HG03060 (cell line): ENCODE measurements at regions not wholly inside any gene's neighbourhood (a gene's known extent, or its start where the extent isn't known, plus 50 kb on each side); places are given as distances from the start of the nearest gene placed in this dataset.
"Not testable (repeated sequence)": the region's sequence is repeated elsewhere in the genome, so short reads cannot be mapped to it uniquely, and the experiment has no call there.

Experiments
- ATAC-seq: cut with Tn5 transposase; IDR thresholded peaks from one replicate; pipeline ENCODE4 v1.9.1; 2021; ENCODE audit warnings: low read depth, moderate number of reproducible peaks; ENCODE audit not compliant: unreplicated experiment

DNA sequence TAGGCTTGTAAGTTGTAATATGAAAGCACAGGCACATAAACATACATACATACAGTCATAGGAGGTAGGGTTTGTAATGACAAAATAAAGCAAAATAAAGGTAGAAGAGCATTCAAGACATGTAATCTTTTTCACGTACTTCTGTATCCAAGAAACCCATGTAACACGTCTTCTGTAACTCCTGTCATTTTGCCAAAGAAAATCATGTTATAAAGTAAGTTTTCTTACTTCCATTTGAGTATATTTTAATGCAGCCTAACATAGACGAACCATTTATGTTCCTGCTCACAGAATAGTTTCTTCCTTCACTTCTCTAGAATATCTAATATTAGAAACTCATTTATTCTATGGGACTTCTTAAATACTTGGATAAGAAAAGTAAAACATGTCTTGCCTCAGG is 1884.0 kb upstream of the CELF4 start:
- no peak for ATAC-seq

DNA sequence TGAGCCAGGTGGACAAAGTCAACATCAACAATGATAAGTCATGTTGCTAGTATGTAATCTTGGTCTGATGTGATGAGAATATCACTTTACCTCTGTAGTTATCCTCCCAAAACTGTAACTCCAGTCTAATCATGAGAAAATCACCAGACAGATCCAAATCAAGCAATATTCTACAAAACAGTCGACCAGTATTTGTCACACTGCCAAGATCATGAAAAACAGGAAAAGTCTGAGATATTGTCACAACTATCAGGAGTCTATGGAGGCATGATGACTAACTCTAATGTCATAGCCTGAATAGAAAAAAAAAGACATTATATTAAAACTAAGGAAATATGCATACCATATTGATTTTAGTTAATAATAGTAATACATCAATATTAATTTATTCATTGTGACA is 1883.3 kb upstream of the CELF4 start:
- no peak for ATAC-seq

DNA sequence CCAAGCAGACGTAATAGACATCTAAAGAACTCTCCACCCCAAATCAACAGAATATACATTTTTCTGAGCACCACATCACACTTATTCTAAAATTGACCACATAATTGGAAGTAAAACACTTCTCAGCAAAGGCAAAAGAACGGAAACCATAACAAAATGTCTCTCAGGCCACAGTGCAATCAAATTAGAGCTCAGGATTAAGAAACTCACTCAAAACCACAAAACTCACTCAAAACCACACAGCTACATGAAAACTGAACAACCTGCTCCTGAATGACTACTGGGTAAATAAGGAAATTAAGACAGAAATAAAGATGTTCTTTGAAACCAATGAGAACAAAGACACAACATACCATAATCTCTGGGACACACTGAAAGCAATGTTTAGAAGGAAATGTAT is 1879.4 kb upstream of the CELF4 start:
- ATAC-seq, result not testable (repeated sequence)

DNA sequence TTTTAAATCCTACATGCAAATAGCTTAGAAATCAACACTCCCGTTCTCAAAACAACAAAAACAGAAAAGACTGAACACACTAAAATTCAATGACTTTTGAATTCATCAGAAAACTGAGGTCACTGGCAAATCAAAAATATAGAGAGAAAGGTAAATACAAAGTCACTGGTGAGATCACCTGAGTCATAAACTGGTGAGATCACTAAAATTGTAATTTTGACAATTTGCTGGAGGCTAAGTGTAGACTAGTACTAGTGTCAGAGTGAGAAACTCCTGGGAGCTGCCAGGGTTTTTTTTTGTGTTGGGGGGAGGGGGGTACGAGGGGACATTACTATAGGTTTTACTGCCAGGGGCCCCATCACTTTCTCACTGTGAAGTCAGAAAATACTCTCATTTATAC is 1876.0 kb upstream of the CELF4 start:
- no peak for ATAC-seq

DNA sequence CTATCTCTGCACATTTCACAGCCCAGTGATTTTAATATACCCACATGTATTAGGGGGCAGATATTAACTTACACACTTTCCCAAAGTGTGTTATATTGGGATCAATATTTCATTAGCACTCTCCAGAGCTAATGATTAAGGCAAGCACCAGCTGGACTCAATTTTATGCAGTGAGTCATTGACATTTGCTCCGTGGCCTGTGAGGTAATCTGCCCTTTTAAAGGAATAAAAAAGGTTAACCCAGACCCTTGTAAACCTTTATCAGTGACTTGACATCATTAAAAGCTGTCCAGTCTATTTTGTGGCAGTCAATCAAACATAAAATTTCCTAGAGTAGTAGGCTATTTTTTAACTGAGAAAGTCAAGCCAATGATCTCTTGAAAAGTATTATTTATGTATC is 1870.4 kb upstream of the CELF4 start:
- no peak for ATAC-seq

DNA sequence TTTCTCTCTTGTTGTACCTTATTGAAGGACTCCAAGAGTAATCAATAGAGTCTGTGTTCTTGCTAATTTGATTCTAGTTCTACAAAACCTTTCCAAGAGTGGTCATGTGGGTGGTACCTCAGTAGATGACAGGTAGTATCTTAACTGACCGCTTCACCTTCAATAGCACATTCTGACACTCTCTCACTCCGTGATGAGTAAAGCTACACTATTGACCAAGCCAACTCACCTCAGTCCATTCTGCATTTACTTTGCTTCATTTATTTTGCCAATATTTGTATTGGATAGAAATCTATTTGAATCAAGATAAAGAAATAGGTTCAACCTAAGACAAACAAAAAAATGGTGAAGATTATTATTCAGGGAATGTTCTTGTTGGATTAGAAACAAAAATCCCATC is 1869.6 kb upstream of the CELF4 start:
- ATAC-seq, result no peak

DNA sequence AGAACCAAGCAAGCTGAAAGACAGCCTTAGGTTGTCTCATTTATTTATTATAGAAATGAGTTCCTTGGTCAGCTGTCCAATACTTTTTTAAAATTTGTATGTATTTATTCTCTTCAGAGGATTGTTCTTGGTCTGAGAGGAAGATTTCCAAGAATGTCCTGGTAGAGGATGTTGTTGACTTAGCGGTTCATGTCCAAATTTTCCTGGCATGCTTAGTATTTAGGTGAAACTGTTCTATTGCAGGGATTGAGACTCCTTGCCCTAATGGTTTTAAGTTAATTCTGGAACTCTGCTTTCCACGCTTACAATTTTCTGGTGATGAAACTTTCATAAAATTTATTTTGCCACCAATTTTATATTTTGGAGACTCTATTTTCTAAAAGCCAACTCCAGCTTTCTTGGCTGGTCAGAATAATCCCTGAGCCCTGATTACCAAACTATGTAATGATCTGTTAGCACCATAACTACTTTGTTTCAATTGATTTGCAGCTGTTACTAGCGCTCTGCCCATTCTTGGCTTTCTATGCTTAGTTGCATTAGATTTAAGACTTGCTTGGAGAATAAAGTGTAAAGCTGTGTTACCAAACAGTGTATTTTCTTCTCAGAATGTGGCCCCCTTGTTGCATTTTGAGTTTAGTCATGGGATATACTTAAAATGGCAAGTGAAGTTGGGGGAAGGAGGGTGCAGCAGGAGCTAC is 1868.8 kb upstream of the CELF4 start:
- ATAC-seq, result no peak

DNA sequence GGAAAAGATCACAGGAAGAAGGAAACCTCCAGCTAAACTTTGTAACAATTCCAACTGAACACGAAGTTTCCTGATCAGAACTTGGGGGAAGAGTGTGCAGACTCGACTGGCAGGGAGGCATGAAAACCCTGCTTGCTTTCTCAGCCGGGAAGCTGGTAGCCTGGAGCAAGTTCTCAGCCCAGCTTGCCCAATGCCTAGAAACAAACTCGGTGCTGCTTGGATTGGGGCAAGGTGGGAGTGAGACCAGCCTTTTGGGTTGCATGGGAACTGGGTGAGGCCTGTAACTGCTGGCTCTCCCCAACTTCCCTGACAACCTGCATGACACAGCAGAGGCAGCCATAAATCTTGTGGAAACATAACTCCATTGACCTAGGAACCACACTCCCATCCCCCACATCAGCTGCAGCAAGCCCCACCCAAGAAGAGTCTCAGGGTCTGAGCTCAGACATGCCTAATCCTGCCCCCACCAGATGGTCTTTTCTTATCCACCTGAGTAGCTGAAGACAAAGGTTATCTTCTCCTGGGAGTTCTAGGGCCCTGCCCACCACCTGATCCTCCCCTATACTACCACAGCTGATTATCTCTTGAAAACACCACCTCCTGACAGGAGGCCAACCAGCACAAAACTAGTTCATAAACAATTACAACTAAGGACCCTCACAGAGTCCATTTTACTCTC is 1859.7 kb upstream of the CELF4 start:
- no peak for ATAC-seq

DNA sequence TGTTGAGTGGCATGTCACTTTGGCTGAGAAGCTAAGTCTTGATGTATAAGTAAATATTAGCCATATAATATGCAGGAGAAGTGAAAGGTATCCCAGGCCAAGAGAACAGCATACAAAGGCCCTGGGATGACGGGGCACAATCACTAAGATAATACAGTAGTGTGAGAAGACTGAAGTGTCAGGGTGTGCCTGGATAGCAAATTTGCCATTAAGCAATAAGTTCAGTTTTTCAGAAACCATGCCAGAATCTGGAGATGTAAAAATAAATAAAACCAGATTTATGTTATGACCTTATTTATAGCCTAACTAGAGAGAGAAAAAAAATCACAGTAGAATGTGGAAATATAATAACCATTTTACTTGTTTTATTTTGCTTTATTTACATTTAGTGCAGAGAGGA is 1858.7 kb upstream of the CELF4 start:
- no peak for ATAC-seq

DNA sequence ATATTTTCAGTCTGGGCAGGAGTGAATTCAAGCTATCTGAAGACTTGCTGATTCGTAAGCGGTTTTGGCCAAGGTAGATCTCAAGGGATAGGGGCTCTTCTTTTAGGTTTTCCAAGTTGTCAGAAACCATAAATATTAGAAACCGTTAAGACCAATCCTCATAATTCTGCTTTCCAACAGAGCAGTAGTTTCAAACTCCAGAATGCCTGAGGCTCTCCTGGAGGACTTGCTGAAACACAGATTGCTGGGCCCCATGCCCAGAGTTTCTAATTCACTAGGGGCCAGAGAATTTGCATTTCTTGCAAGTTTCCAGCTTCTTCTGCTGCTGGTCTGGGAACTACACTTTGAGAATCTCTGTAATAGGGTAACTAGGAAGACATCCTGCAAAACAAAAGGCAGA is 1855.7 kb upstream of the CELF4 start:
- ATAC-seq, result no peak

DNA sequence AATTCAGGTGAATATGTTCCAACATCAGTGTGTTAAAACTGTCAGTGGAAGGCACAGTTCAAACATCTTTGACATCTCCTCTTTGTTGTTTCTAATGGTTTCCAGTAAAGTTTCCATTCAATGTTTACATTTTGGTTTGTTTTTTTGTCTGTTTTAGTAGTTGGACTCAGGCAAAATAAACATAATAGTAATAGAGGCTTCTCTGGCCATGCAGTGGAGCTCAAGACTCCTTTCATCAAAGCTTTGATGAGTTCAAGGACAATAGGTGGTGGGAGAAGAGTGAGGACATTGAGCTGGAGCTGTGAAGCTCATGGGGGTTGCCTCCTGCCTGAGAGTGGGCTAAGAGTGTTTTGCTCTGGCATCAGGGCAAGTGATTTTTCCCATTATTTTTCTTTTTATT is 1853.7 kb upstream of the CELF4 start:
- no peak for ATAC-seq

DNA sequence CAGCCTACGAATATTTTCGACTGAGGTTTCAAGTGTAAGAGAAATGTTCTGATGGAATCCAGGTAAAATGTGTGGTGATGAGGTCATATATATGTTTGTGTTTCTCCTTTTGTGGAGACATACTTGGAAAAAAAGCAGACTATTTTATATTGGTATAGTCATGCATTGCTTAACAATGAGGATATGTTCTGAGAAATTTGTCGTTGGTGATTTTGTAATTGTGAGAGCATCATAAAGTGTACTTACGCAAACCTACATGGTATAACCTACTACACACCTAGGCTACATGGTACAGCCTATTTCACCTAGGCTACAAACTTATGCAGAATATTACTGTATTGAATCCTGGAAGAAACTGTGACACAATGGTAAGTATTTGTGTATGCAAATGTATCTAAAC is 1849.9 kb upstream of the CELF4 start:
- ATAC-seq, result no peak

DNA sequence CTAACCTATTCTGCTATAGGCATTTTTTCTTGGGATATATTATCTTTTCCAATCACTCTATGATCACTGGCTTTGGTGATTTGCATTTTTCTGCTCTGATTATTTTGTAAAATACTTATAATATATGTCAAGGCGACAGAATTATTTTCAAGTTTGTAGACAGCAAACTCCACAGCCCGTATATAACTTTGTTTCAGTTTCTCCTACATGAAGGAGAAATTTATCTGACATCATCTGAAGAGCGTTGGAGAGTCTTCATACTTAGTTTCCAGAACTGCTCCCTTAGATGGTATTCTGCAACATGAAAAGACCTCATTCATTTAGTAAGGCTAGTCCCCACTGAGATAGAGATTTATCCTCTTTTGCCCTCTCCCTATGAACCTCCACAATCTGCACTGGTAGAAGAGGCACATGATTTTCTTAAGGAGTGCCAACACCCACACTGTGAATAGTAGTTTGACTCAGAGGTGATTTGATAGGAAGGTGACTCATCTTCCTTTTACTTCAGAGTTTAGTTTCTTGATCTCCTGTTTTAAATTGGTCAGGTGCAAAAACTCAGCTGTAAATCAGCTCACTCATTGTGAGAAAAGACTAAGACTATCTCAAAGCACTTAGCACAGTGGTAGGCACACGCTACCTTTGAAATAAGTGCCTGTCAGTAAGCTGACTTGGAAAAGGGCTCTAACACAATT is 1848.6 kb upstream of the CELF4 start:
- ATAC-seq, result no peak

DNA sequence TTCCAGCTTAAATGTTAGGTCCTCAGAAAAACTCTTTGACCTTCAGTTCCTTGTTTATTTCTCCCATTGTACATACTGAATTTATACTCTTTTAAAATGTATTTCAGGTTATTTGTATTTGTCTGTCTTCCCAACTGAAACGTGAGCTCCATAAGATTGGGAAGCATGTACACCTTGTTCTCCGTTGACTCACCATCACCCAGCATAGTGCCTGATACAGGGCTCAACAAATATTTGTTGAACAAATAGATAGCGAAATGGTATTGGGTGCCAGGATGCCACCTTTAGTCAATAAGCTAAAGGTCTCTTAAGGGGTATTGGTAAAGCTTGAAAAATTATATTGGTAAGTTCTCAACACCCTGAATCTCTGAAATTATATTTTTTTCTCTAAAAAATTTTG is 1841.3 kb upstream of the CELF4 start:
- no peak for ATAC-seq

DNA sequence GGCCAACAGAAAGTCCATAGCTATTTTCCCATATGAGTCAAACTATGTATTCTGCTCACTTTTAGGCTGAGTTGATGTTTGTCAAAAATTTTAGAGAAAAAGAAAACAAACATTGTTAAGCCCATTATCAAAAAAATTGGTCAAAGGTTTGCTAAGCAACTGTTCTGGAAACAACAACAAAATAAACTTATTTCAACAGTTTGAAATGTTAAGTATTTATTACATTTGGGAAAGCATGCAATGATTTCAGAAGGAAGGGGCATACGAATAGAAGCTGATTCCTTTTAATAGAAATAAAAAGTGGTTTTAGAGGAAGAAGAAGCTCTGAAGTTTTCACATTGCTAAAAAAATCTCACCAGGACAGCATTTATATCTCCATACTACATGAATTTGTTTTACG is 1837.5 kb upstream of the CELF4 start:
- ATAC-seq, result no peak

DNA sequence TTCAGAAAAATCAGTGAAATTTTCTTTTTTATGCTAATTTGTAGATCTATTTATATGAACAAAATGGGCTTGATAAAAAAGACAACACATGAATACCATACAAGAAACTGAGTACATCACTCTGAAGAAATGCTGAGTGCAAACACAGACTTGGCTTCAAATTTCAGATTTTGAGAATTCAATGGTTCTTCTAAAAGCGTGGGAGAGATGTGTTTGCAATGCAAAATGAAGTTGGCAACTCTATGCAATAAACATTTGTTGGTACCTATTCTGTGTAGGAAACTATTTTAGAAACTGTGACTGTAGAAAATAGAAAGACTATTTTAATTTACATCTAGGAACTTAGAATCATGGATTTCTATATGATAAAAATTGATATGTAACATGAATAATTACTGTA is 1834.1 kb upstream of the CELF4 start:
- ATAC-seq, result no peak

DNA sequence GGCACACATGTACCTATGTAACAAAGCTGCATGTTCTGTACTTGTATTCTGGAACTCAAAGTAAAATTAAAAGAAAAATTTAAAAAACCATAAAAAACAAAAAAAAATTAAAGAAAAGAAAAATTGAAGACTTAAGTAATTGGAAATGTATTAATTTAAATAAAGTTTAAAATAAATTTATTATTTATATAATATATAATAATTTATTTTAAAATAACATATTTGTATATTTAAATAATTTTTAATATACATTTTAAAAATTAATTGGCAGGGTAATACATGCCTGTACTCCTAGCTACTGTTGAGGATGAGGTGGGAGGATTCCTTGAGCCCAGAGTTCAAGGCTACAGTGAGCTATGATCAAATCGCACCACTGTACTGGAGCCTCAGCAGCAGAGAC is 1830.6 kb upstream of the CELF4 start:
- ATAC-seq, result no peak

DNA sequence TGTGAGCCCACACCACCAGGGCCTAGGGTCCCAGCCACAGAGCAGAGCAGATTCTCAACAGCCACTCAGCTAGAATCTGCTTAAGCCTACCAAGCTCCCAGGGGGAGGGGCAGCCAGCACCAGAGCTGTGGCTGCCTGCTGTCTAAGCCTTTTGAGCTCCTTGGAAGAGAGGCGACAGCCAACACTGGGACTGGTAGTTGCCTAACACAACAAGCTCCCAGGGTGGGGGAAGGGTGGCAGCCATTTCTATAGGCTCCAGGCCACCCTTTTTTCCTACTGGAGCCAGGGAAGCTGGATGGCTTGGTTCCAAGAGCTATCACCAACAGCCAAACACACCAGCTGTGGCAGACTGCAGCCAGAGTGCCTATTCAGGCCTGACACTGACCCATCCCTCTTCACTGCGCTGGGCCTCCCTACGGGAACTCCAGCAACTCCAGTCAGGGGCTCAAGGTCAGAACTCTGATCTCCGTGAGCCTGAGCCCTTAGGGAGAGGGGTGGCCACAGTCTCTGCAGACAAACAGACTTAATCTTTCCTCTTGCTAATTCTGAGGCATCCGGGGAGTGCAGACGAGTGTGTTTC is 1824.3 kb upstream of the CELF4 start:
- no peak for ATAC-seq

DNA sequence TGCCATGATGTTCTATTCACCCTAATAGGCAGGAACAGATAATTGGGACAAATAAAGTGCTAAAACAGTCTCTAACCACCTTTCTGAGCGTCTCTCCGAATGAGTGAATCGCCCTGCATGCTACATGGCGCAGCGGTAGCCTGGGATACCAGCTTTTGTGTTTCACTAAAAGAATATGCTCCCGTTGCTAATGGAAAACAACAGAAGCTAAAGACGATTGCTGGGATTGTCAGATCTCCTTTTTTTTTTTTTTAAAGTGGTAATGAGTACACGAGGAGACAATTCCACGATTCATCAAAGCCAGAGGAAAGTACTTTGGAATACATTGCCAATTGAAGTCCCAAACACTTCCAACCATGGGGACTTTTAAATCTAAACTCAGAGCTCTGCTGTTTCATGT is 1815.3 kb upstream of the CELF4 start:
- ATAC-seq, result no peak

DNA sequence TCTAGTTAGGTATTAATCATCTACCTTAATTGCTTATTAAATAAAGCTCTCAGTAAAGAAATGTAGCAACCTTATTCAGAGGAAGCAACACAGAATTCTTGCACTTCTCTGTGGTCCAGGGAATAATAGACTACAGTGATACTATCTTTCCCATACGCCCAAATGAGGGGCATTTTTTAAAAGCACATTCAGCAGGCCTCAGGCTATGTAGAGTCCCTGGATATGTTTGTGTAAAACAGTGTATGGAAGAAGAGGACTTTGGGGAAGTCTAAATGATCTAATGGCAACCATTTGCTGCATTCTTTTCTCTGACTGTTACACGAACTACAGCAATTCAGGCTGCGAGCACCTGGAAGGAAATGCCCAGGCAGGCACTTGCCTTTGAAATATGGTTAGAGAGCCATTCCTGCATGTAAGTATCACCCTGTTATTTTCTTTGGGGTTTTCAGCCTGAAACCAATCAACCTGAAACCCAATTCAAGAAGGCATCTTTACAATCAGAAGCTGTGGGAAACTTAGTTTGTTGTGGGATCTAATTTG is 1814.7 kb upstream of the CELF4 start:
- no peak for ATAC-seq

DNA sequence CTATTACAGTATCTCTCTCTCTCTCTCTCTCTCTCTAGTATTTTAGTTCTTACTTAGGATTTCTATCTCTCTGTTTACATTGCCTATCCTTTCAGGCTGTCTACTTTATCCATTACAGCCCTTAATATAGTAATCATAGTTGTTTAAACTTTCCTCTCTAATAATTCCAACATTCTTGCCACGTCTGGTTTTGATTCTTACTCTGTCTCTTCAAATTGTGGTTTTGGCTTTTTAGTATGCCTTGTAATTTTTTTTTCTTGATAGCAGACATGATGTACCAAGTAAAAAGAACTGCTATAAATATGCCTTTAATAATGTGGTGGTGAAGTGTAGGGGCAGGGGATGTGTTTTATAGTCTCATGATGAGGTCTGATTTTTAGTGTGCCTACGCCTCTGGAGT is 1809.5 kb upstream of the CELF4 start:
- ATAC-seq, result no peak
